Psoas muscle (tissue), 7 donors: ENCODE measurements at regions not wholly inside any gene's neighbourhood (a gene's known extent, or its start where the extent isn't known, plus 50 kb on each side); places are given as distances from the start of the nearest gene placed in this dataset.

Experiments
- ATAC-seq, 4 donors: fragments of 200-7000 bp; cut with Tn5 transposase; one replicate each; pipeline ENCODE4 v1.9.1; 2020; ENCODE audit warnings: moderate library complexity in 3 of 4, mild to moderate bottlenecking in 2 of 4
- DNase-seq, 2 donors: peaks; one replicate each; pipeline ENCODE4 v3.0.0-alpha.2; 2020
- H3K27ac ChIP-seq: fragments of 200-600 bp; one replicate; pipeline ENCODE4 v1.8.0; 2022
- H3K27me3 ChIP-seq, 3 donors: fragments of 200-600 bp in 1 of 3; one replicate each; pipeline versions ENCODE4 v1.6.1 to v1.8.0; 2013 to 2022; ENCODE audit warnings: low read length in 2 of 3, mild to moderate bottlenecking in 2 of 3, moderate library complexity in 1 of 3; ENCODE audit not compliant: insufficient read depth in 3 of 3
- H3K36me3 ChIP-seq, 2 donors: fragments of 200-600 bp in 1 of 2; one replicate each; pipeline versions ENCODE4 v1.6.1 to v1.8.0; 2013 to 2022; ENCODE audit warnings: low read depth in 1 of 2, mild to moderate bottlenecking in 1 of 2, moderate library complexity in 1 of 2; ENCODE audit not compliant: insufficient read depth in 1 of 2
- H3K4me1 ChIP-seq: fragments of 200-600 bp; one replicate; pipeline ENCODE4 v1.8.0; 2022
- H3K4me3 ChIP-seq: fragments of 200-600 bp; one replicate; pipeline ENCODE4 v1.8.0; 2022; ENCODE audit warnings: mild to moderate bottlenecking
- H3K9me3 ChIP-seq: fragments of 200-600 bp; one replicate; pipeline ENCODE4 v1.8.0; 2022
- CTCF ChIP-seq: fragments of 200-600 bp; IDR thresholded peaks from one replicate; pipeline ENCODE4 v1.8.0; 2022; ENCODE audit warnings: antibody characterized with exemption
- WGBS, 3 donors: extraction: QIAGEN DNeasy Blood & Tissue Kit; methylation state at CpG; one replicate each; pipeline versions ENCODE4 v1.1.6 to v1.1.7; 2013; 5-methylcytosine and 5-hydroxymethylcytosine counted together
- intact Hi-C, 2 donors: fragments of 100-400 bp; cut with DNase I; formaldehyde crosslinking; loops; one replicate each; pipeline versions ENCODE4 v1.11.0 to v1.14.2; 2022
- donor health status: healthy with polysubstance abuse.
- donor health status: DM: no; HTN: no; CAD: no; lungs with moderate emphysema.
- donor health status: Bipolar disorder and iron deficiency.
- donor health status: healthy.
- donor health status: DM: yes; HTN: yes; CAD: no.
- donor health status: DM: no; HTN: no; CAD: no.
- donor health status: DM: yes; HTN: yes; CAD: no.

DNA sequence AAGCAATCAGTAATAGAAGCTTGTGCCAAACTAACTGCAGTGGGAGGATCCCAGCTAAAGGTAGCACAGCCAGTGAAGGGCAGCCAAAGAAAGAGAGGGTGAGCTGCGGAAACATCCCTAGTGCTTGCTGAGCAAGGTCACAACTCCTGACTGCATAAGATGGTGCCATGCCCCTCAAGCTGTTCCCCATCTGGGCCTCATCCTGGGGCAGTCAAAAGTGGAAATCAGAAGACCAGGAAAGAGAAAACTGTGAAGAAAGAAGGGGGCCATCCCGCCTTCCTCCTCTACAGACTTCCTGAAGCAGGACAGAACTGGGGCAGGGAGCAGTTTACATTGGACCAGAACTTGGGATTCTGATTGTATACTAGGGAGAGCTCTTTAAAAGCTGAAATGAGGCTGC lies 159.2 kb downstream of the TNFSF13B start:
- intact Hi-C loops, result no loop called here
- ATAC-seq, result no peak
- no peak for TF ChIP-seq CTCF
- Histone ChIP-seq H3K36me3 (no peaks in the 10 kb centered on the region), H3K4me1 (no peaks in the 10 kb centered on the region), H3K27me3 (no peaks in the 10 kb centered on the region), H3K27ac (no peak overlapping the region), H3K9me3 (no peaks in the 10 kb centered on the region), H3K4me3 (no peak overlapping the region)
- no peak for DNase-seq
- WGBS, 3 donors, result 86 to 92% (median 91%) methylated on average over 2 of the region's 2 CpGs

DNA sequence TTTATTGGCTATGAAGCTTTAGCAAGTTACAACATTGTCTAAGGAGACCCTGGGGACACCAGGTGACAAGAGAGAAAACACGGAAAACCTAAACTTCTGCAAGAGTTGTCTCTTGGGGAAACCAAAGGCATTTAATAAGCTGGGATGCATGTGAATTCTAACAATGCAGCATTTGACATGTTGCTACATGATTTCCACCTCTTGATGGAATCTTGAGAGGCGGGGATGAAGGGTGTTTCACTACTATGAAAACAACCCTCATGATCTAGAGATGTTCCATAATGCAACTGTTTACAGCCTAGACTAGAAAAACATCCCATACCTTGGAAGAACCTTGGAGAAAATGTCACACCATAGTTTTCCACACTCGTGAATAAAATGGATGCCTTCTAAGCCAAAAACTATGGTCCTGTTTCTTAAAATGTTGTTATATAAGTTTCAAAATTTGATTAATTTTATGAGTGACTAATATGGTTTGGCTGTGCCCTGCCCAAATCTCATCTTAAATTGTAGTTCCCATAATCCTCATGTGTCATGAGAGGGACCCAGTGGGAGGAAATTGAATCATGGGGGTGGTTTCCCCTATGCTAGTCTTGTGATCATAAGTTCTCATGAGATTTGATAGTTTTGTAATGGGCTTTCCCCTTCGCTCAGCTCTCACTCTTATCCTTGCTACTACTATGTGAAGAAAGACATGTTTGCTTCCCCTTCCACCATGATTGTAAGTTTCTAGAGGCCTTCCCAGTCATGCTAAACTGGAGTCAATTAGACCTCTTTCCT lies 164.6 kb downstream of the TNFSF13B start:
- Histone ChIP-seq H3K4me1 (no peaks in the 10 kb centered on the region), H3K4me3 (no peak overlapping the region), H3K9me3 (no peaks in the 10 kb centered on the region), H3K27ac (no peak overlapping the region), H3K27me3 (no peaks in the 10 kb centered on the region), H3K36me3 (no peaks in the 10 kb centered on the region)
- ATAC-seq (no peak), DNase-seq (no peak)
- TF ChIP-seq CTCF, result no peak
- 79 to 85% (median 83%) methylated on average over 4 of the region's 4 CpGs for WGBS, 3 donors
- intact Hi-C loops, result no loop called here

- Histone ChIP-seq H3K36me3 (no peaks in the 10 kb centered on the region), H3K9me3 (no peaks in the 10 kb centered on the region), H3K4me1 (no peaks in the 10 kb centered on the region), H3K27ac (no peak overlapping the region), H3K4me3 (no peak overlapping the region), H3K27me3 (no peaks in the 10 kb centered on the region)
- intact Hi-C loops, result no loop called here
- no peak for ATAC-seq
- WGBS, 3 donors, result 72 to 80% (median 72%) methylated on average over 5 of the region's 5 CpGs
- no peak for TF ChIP-seq CTCF
- DNase-seq, result no peak
Observed at GRCh38 chr13:108435393-108436149, 166.1 kb downstream of the TNFSF13B start.

- Histone ChIP-seq H3K27ac (no peak overlapping the region), H3K9me3 (no peaks in the 10 kb centered on the region), H3K36me3 (no peaks in the 10 kb centered on the region), H3K4me1 (no peaks in the 10 kb centered on the region), H3K27me3 (no peaks in the 10 kb centered on the region), H3K4me3 (no peak overlapping the region)
- WGBS, 3 donors, result 36 to 86% (median 70%) methylated on average over 2 of the region's 2 CpGs
- intact Hi-C loops, result no loop called here
- DNase-seq (no peak), ATAC-seq (no peak)
- no peak for TF ChIP-seq CTCF
Observed at GRCh38 chr13:108437496-108437895, 168.0 kb downstream of the TNFSF13B start.
